GM03348 (cell line): ENCODE measurements at regions not wholly inside any gene's neighbourhood (a gene's known extent, or its start where the extent isn't known, plus 50 kb on each side); places are given as distances from the start of the nearest gene placed in this dataset.

ENCODE experiments used
- DNase-seq: peaks from one replicate; pipeline ENCODE4 v3.0.0; 2012; ENCODE audit warnings: low spot score

DNA sequence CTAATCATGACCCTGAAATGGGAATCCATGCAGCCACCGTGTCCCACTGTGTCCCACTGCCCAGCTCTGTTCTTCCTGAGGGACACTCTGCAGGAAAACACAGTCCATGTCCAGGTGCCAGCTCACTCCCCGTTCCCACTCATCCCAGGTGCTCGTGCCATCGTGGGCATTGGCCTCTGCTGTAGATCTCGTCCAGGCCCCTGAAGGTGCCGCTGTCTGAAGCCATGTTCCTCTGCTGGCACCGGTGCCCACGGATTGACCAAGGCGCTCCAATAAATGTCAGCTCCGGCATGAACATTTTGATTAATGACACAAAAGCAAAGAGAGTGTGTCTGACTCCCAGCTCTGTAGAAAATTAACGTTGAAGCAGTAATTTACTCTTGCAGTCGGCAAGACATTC, 280.1 kb upstream of the SALL3 start:
- no peak for DNase-seq

DNA sequence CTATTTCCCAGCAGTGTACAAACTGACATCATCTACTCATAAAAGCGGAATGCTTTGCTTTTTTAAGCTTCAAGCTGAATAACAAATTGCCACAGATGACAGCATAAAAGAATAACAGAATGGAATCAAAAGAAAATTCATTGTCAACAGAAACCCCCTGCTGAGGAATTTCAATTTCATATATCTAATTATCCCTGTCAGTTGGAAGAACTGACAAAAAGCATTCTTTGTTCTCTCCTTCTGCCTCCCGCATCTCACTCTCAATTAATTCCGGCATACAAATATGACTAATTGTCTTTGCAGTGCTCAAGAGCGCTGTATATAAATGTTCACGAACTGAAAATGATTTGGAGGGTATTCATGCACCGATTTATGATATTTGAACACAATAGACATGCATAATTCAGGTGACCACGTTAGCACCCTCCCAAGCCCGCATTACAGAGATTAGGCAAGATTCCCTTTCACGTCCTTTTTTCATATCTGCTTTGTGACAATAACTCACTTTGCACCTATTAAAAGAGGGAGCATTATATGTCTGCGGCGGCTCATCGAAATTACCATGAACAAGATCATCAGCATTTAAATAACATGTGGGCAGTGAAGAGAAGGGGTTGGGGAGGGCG, 277.7 kb upstream of the SALL3 start:
- no peak for DNase-seq

DNA sequence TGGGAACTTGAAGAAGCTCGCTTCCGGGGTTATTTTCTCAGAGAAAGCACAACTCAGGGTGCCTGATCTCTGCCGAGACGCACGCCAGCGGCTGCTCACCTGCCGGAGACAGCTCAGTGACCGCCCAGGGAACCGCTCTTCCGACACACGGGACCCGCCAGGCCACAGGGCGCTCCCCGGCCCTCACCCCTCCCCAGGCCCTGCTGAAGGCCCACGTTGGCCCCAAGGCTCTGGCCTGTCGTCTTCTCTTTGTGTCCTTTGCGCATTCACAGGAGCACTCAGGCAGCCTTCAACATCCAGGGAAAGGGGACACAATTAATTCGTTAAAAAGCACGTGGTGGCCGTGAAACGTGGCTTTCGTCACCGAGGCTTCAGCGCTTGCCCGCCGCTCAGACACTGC, 276.3 kb upstream of the SALL3 start:
- no peak for DNase-seq

DNA sequence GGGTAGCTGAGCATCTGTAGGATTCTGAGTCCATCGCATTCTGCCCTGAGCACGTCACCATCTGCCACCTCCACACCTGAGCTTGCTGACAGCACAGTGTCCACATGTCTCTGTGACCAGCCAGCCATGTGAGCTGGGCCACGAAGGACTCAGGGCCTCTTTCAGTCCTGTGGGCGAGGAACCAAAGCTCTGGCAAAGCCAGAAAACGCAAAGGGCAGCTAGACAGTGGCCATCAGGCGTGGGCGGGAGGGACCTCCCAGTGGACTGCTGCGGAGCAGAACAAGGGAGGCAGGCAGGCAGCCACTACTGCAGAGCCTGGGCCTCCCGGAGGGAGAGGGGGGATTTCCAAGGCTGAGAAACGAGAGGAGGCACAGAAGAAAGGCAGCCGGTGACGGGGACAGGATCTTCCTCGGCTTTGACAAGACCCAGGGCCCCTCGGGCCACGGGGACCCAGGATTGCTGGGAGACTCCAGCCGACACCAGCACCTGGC, 274.6 kb upstream of the SALL3 start:
- no peak for DNase-seq

DNA sequence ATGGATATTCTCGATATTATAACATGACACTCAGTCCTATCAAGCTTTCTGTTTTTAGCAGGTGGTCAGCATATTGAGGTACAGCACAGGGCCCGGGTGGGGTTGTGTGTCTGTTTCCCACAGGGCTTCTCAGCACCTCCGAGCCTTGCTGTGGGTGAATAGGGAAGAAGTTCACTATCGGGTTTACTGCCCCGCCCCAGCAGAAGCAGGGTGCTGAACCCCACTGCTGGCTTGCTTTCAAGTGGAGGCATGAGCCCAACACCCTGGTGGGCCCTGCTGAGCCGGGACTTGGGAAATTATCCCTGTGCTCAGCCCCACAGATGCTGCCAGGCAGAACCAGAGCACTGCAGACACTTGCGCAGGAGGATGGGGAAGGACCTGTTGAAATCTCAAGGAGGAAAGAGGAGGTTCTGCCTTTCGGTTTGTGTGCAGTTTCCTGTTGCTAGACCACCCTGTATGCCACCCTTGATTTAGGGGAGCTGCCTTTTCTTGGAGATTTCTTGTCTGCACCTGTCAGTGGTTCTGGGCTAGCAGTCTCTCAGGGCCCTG, 270.3 kb upstream of the SALL3 start:
- DNase-seq = no peak

DNA sequence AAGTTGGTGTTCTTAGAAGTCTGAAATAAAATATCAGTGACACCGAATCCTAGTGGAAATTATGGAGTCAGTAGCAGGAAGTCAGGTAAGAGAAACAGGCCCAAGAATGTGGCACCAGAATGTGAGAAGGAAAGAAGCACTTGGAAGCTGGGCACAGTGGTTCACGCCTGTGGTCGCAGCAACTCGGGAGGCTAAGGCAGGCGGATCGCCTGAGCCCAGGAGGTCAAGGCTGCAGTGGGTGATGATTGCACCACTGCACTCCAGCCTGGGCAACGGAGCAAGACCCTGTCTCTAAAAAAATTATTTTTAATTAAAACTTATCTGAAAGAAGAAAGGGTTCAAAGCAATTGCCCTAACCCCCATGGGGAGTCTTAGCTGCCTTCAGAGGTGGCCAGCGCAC, 268.3 kb upstream of the SALL3 start:
- no peak for DNase-seq

DNA sequence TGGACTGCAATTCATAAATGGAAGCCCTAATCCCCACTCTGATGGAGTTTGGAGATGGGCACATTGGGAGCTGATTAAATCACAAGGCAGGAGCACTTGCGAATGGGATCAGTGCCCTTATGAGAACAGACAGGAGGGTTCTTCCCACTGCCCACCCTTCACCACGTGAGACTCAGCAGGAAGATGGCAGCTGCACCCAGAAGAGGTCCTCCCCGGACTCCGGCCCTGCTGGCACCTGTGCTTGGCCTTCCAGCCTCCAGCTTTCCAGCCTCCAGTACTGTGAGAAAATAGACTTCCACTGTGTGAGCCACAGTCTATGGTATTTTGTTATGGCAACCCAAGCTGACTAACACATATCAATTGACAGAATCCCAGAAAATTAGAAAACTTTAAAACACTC, 267.6 kb upstream of the SALL3 start:
- no peak for DNase-seq

DNA sequence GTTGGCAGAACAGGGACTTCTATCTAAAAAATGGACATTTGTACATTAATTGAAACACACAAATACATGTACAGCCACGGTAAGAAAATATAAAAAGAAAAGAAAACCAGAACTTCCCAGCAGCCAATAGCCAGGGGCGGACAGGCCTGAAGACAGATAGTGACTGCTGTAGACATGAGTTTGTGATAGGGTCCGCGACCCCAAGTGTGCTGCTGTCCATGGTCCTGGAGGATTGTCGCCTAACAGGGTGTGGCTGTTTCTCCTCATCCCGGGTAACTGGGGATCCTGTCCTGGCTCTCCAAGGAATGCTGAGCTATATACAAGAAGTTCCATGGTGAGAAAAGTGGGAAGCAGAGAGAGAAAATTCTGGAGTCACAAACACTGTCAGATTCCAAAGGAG, 266.5 kb upstream of the SALL3 start:
- no peak for DNase-seq

DNA sequence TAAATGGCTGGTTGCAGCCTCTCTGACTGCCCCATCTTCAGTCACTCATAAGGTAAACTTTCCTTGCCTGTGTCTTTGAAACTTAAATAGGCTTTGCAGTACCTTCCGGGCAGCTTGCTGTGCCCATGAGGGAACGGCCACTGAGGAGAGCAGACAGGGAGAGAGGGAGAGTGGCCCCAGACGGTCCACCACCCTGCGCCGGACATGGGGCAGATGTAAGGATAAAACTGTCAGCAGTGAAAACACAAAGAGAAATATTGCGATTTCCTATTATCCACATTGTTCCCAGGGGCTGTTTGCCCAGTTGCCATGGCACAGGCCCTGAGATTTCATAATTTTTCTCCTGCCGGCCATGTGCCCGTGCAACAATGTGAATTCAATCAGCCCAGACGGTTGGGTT, 265.9 kb upstream of the SALL3 start:
- no peak for DNase-seq

DNA sequence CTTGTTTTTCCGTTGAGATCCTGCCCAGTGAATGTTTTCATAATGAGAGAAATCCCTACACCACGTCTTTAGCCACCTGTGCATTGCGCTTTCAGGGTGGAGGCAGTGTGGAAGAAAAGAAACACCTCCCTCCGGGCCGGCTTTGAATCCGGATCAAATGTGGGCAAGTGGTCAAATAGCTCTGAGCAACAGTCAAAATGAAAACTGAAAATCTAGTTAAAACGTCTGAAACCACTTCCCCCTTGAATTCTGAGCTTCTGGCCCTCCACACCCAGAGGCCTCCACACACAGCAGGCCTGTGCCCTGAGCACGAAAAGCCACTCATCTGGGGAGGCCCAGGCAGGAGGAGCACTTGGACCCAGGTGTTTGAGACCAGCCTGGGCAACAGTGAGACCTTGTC, 263.6 kb upstream of the SALL3 start:
- no peak for DNase-seq

DNA sequence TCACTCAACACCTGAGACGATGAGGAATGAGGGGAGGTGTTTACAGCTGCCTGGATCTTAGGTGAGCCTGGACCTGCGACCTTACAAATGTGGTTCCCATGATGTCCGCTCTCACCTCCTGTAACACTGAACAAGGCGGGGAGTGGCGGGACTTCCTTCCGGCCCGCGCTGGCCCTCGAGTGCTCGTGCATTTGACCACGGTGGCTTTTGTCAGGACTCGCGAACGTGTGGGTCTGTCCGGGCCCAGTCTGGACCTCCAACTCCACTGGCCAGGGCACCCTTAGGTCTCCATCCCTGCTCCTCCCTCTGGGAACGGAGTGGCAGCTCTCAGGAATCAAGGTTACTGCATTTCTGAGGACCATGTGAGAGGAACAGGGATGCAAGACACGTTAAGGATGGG, 263.0 kb upstream of the SALL3 start:
- DNase-seq = no peak

DNA sequence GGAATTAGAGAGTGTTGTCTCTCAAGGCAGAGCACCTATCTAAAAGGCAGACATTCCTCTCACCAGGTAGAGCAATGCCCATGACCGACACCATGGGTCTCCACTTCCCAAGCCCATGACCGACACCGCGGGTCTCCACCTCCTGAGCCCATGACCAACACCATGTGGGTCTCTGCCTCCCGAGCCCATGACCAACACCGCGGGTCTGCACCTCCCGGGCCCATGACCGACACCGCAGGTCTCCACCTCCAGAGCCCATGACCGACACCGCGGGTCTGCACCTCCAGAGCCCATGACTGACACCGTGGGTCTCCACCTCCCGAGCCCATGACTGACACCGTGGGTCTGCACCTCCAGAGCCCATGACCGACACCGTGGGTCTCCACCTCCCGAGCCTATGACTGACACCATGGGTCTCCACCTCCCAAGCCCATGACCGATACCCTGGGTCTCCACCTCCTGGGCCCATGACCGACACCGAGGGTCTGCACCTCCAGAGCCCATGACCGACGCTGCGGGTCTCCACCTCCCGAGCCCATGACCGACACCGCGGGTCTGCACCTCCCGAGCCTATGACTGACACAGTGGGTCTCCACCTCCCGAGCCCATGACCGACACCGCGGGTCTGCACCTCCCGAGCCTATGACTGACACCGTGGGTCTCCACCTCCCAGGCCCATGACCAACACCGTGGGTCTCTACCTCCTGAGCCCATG, 262.4 kb upstream of the SALL3 start:
- no peak for DNase-seq

DNA sequence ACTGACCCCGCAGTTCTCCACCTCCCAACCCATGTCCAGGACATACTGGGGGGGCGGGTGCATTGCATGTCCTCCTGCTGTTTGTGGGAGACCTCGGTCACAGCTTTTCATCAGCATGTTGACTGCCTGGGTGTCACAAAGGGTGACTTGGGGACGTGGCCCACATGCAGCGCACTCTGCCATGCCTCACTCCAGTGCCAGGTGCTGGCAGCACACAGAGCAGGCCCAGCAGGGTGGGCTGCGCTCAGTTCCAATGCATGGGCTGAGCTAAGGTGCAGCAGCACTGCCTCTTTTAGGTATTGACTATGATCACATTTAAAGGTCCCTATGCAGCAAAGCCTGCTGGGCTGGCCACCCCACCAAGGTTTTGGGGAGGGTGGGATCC, 261.9 kb upstream of the SALL3 start:
- no peak for DNase-seq

DNA sequence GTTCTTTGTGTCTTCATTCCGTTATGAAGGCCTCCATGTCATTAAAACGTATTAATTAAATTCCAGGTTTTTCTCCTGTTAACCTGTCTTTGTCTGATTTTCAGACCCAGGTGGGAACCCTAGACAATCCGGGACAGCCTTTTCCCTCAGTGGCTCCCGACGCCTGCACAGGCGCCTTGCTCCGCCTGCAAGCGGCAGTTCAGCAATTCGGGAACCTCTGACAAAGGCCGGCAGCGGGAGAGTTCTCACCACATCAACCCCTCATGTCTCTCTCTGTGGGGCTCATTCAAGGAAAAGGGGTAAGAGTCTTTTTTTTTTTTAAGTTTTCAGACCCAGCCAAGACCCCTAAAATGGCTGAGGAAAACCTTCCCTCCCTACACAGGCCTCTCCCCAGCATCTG, 259.8 kb upstream of the SALL3 start:
- DNase-seq = no peak

DNA sequence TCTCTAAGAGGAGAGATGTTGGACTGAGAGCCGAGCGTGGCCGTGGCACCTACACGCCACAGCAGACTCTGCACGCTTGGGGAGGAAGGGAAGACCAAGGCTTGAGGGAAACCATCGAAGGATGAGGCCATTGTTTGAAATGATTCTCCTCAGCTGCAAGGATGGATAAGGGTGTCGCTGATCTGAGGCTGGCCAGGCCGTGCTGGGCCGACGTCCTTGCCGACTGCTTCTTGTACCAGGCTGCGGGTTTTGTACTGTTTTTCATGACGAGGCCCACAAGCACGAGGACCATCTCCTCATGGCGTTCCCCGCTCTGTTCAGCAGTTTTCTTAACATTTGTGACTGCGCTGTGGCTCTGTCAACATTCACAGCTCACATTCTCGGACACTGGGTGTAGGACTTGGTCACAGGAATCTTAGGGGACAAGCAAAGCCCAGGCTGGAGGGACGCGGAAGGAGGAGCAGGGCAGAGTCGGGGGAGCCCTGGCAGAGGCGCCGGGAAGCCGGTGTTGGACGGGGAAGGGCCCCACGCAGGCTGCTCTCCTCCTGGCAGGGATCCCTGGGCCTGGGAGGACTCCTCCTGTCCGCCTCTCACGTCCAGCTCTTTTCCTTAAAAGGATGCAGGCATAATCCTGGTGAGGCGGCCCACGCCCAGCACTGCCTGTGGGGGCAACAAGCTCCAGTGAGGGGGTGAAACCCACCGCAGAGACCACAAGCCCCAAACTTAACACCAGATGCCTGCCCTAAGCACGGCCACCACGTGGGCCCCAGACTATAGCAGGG, 259.0 kb upstream of the SALL3 start:
- no peak for DNase-seq

DNA sequence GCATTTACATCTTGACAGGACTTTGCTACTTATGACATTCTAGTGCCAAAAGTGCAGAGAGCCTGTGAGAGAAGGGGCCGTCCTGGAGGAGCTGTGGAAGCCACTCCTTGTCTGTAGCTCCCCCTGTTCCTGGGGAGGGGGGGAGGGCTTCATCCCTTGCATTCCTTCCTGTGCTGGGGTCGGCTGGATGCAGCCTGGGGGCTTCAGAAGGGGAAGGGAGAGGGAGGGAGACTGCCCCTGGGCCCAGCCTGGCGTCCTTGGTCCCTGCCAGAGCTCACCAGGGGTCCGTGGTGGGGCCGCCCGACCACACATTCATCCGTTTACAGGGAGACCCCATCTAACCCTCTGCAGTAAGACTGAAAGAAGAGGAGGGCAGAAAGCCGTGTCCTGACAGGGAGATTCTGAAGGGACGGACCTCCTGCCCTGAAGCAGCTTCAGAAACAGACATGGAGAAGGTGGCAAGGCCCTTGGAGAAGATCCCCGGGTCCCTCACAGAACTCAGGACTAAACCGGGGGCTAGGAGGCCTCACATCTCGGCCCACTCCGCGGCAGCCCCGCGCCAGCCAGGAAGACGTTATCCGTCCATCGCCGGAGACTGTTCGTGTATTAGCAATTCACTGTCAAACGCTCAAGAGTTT, 258.3 kb upstream of the SALL3 start:
- no peak for DNase-seq

DNA sequence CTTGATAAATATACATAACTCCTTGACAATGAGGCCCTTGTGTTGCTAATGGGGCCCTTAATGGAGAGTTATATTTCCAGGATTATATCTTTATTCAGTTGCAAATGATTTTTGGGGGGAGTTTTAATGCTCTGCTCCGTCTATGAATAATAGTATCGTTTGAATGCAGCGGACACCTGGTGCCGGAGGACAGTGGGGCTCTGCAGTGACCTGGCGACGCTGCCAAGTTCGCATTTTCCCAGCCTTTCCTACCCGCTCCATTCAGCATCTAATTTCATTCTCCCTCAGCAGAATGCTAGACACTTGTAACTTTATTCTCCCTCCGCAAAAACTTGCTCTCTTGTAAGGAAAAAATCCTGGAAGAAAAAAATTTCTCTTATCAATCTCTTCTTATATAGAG, 257.6 kb upstream of the SALL3 start:
- no peak for DNase-seq

DNA sequence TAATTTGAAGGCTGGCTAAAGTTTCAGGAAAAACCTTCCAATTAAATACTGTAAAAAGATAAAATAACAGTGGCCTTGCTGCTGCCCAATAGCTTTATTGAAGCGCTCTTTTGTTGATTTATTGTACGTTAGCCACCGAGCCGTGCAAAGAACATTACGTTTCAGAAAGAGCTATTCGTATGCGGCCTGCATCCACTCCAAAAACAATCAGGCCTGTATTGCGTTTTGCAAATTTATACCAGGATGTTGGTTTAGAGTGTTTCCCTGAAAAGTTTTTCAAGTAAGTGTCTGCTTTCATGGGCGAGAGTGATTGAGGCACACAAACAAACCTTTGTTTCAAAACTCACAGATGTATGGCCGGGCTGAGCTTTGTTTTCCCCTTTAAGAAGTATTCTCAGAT, 257.2 kb upstream of the SALL3 start:
- no peak for DNase-seq

DNA sequence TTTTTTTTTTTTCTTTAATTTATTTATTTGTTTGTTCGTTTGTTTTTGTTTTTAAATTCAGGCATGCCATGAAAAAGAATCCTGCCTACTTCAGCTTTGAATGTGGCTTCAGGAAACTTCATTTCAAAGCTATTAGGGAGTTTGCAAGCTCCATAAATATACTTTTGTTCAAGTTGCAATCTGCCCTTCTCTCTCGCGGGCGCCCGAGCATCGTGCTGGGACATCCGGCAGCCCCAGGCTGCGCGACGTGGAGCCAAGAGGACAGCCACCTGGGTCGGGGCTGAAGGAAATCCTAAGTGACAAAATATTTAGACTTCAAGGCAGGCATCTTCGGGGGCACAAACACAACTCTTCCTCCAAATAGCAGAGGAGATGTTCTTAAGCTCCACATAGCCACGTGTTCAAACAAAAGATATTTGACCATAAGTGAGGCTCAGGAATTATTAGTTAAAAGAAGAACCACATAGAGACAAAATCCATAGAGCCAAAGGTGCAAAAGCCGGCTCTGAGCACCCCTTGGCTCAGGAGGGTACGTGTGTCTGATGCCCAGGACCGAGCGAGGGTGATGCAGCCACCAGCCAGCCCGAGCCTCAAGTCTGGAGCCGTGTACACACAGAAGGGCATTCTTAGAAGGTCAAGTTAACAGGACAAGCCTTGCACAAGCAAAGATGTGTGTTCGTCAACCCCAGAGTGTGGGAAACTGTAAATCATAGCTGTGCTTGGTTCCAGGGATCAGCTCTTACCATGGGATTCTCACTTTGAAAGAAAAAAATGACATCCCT, 256.5 kb upstream of the SALL3 start:
- DNase-seq = no peak

DNA sequence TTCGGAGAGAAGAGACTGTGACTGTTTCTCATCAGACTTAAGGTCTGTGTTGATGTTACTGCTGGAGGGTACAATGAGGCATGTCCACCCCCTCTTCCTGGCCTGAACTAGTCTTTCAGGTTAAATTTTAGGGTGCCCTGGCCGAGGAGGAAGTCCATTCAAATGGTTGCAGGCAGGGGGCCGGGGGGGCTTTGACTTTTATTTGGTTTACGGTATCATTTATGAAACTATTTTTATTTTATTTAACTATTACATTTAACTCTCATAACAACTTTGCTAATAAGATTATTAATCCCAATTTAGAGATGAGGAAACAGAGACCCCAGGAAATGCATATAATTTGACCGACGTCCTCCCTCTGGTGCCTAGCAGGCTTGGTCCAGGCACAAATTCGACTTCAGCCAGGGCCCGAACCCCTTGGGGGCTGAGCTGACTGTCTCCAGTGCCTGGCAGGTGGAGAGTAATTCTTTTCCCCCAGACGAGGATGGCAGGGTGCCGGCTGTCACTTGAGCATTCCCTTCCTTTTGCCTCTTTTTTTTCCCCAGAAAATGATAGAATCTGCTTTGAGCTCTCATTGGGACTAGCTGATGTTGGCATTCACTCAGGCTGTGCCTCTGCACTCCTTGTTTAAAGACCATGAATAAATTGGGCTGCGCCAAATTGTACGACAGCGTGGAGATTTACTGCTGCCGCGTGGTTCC, 255.3 kb upstream of the SALL3 start:
- DNase-seq = no peak

DNA sequence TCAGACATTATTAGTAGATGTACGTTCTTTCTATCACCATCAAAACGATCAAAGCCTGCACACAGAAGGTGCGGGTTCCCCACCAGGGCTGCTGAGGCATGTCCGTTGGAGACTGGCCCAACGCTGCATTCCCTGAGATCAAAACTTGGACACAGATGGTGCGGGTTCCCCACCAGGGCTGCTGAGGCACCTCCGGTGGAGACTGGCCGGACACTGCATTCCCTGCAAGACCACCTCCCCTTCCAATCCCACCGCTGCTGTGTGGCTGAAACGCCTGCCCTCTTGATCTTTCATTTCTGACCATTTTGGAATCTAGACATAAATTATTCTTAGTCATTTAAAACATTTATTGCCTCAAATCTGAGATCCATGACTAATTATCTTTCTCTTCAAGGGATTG, 254.2 kb upstream of the SALL3 start:
- DNase-seq = no peak
